ENCODE measurements at regions not wholly inside any gene's neighbourhood (a gene's known extent, or its start where the extent isn't known, plus 50 kb on each side); places are given as distances from the start of the nearest gene placed in this dataset.
A peak's percentile ranks its signal among the peaks of the same experiment; 100 is the strongest.

DNA sequence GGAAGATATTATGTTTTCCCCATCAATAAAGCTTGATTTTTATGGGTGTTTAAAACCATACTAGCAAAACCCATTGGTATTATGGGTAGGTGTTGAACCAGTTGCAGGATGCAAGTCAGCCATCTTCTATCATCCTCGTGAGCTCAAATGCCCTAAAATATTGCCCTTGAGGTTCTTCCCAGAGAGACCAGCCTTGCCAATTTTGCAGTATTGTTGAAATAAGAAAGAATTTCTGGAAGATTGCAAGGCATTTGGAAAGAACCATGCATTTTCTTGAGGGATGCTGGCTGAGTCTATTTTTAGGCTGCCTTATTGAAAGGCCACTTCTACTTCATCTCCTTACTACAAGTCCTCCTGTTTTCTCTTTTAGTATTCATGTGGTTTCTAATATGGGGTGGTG lies 60.9 kb upstream of the SOD3 start:
- WGBS (ENCODE audit: insufficient coverage, insufficient read length): no CpG with 5 or more reads among the region's 1 CpG
- no peak for DNase-seq (ENCODE audit: low read depth, low spot score)

DNA sequence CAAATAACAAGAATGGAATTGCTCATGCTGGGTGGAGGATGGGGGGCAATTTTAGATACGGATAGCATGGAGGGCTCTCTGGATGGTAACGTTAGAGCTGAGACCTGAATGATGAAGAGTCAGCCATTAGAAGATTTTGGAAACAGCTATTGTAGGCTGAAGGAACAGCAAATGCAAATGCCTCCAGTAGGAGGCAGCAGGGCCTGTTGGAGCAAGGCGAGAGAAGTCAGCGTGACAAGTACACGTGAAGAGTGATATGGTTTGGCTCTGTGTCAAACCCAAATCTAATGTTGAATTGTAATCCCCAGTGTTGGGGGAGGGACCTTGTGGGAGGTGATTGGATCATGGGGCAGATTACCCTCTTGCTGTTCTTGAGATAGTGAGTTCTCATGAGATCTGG lies 59.3 kb upstream of the SOD3 start:
- Histone ChIP-seq H3K9me3 (ENCODE audit: control insufficient read depth, insufficient read depth, low read length) (no peaks in the 10 kb centered on the region), H3K4me3 (ENCODE audit: low read length) (no peak overlapping the region), H3K27ac (ENCODE audit: low read length) (no peak overlapping the region), H3K4me1 (ENCODE audit: control insufficient read depth, insufficient read depth, low read length) (no peaks in the 10 kb centered on the region), H3K36me3 (ENCODE audit: control insufficient read depth, insufficient read depth, low read length) (no peaks in the 10 kb centered on the region), H3K27me3 (ENCODE audit: control insufficient read depth, insufficient read depth, low read length) (no peaks in the 10 kb centered on the region)
- no peak for DNase-seq (ENCODE audit: low read depth, low spot score)
- WGBS (ENCODE audit: insufficient coverage, insufficient read length): no CpG with 5 or more reads among the region's 5 CpGs

More for the DNA sequence above, 60.9 kb upstream of the SOD3 start:
- no peaks in the 10 kb centered on the region for H3K4me1 ChIP-seq (ENCODE audit: control insufficient read depth, insufficient read depth, low read length)
- H3K4me3 ChIP-seq (ENCODE audit: low read length): no peak overlapping the region
- no peaks in the 10 kb centered on the region for H3K9me3 ChIP-seq (ENCODE audit: control insufficient read depth, insufficient read depth, low read length)
- no peaks in the 10 kb centered on the region for H3K36me3 ChIP-seq (ENCODE audit: control insufficient read depth, insufficient read depth, low read length)
- no peaks in the 10 kb centered on the region for H3K27me3 ChIP-seq (ENCODE audit: control insufficient read depth, insufficient read depth, low read length)
- H3K27ac ChIP-seq (ENCODE audit: low read length): no peak overlapping the region

DNA sequence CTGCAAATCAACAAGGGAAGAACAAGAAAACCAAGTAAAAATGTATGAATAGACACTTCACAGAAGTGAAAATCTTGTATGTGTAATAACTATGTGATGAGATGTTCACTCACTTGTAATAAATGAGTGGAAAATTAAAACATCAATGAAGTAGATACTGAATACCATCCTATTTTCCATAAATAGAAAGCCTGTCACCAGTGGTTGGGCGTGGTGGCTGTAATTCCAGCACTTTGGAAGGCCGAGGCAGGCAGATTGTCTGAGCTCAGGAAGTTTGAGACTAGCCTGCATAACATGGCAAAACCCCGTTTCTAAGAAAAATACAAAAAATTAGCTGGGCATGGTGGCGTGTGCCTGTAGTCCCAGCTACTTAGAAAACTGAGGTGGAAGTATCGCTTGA lies 53.5 kb upstream of the SOD3 start:
- no peaks in the 10 kb centered on the region for H3K36me3 ChIP-seq (ENCODE audit: control insufficient read depth, insufficient read depth, low read length)
- H3K27me3 ChIP-seq (ENCODE audit: control insufficient read depth, insufficient read depth, low read length): no peaks in the 10 kb centered on the region
- no peak for DNase-seq (ENCODE audit: low read depth, low spot score)
- H3K9me3 ChIP-seq (ENCODE audit: control insufficient read depth, insufficient read depth, low read length): no peaks in the 10 kb centered on the region
- no CpG with 5 or more reads among the region's 5 CpGs for WGBS (ENCODE audit: insufficient coverage, insufficient read length)
- H3K4me1 ChIP-seq (ENCODE audit: control insufficient read depth, insufficient read depth, low read length): no peaks in the 10 kb centered on the region
- H3K27ac ChIP-seq (ENCODE audit: low read length): no peak overlapping the region
- no peak overlapping the region for H3K4me3 ChIP-seq (ENCODE audit: low read length)

DNA sequence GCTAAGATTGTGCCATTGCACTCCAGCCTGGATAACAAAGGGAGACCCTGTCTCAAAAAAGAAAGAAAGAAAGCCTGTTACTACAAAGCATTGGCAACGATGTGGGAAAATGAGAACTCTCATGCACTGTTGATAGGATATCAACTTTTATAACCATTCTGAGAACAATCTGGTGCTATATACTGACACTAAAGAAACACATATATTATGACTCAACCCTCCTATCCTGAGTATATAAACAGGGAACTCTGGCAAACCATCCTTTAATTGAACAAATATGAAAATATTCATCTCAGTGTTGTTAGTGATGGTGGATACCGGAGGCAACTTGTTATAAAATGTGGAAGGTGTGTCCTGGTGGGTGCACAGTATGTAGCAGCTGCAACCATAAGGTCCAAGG lies 53.0 kb upstream of the SOD3 start:
- H3K4me3 ChIP-seq (ENCODE audit: low read length): no peak overlapping the region
- DNase-seq (ENCODE audit: low read depth, low spot score): no peak
- no CpG with 5 or more reads among the region's 2 CpGs for WGBS (ENCODE audit: insufficient coverage, insufficient read length)
- no peaks in the 10 kb centered on the region for H3K9me3 ChIP-seq (ENCODE audit: control insufficient read depth, insufficient read depth, low read length)
- no peaks in the 10 kb centered on the region for H3K36me3 ChIP-seq (ENCODE audit: control insufficient read depth, insufficient read depth, low read length)
- H3K4me1 ChIP-seq (ENCODE audit: control insufficient read depth, insufficient read depth, low read length): no peaks in the 10 kb centered on the region
- H3K27me3 ChIP-seq (ENCODE audit: control insufficient read depth, insufficient read depth, low read length): no peaks in the 10 kb centered on the region
- H3K27ac ChIP-seq (ENCODE audit: low read length): no peak overlapping the region

DNA sequence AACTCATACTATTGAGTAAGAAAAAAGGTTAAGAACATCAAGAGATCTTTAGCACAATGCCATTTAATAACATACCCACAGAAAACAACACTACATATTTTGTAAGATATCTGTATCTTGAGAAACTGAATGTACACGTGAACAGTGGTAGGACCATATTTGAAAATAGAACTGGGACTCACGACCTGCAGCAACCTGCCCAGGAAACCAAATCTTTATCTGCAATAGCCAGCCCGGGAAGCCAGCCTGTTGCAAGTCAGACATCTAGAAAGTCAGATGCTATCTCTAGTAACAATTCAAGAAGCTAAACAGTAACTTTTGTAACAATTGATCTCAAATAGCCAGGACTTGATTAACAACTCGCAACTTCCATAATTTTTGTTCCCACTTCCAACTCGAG lies 52.6 kb upstream of the SOD3 start:
- Histone ChIP-seq H3K4me3 (ENCODE audit: low read length) (no peak overlapping the region), H3K36me3 (ENCODE audit: control insufficient read depth, insufficient read depth, low read length) (no peaks in the 10 kb centered on the region), H3K27me3 (ENCODE audit: control insufficient read depth, insufficient read depth, low read length) (no peaks in the 10 kb centered on the region), H3K4me1 (ENCODE audit: control insufficient read depth, insufficient read depth, low read length) (no peaks in the 10 kb centered on the region), H3K27ac (ENCODE audit: low read length) (no peak overlapping the region), H3K9me3 (ENCODE audit: control insufficient read depth, insufficient read depth, low read length) (no peaks in the 10 kb centered on the region)
- DNase-seq (ENCODE audit: low read depth, low spot score): no peak
- WGBS (ENCODE audit: insufficient coverage, insufficient read length): no CpG with 5 or more reads among the region's 5 CpGs

DNA sequence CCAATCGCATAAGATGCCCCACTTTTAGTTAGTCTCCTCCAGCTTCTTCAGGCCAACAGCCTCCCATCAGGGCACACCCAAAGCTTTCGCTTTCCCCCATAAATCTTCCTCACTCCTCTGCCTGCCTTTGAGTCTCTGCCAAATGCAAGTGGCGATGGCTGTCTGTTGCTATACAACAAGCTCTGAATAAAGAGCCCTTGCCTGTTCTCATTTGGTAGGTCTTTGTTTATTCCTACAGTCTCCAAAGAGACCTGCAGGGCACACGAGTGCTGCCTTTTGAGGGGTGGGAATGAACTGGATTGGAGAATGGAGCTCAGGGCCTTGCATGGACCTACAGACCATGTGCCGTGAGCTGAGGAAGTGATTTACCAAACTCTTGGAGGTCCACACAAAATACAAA lies 52.2 kb upstream of the SOD3 start:
- Histone ChIP-seq H3K4me3 (ENCODE audit: low read length) (no peak overlapping the region), H3K36me3 (ENCODE audit: control insufficient read depth, insufficient read depth, low read length) (no peaks in the 10 kb centered on the region), H3K27me3 (ENCODE audit: control insufficient read depth, insufficient read depth, low read length) (no peaks in the 10 kb centered on the region), H3K4me1 (ENCODE audit: control insufficient read depth, insufficient read depth, low read length) (no peaks in the 10 kb centered on the region), H3K9me3 (ENCODE audit: control insufficient read depth, insufficient read depth, low read length) (no peaks in the 10 kb centered on the region), H3K27ac (ENCODE audit: low read length) (no peak overlapping the region)
- no peak for DNase-seq (ENCODE audit: low read depth, low spot score)
- no CpG with 5 or more reads among the region's 5 CpGs for WGBS (ENCODE audit: insufficient coverage, insufficient read length)

DNA sequence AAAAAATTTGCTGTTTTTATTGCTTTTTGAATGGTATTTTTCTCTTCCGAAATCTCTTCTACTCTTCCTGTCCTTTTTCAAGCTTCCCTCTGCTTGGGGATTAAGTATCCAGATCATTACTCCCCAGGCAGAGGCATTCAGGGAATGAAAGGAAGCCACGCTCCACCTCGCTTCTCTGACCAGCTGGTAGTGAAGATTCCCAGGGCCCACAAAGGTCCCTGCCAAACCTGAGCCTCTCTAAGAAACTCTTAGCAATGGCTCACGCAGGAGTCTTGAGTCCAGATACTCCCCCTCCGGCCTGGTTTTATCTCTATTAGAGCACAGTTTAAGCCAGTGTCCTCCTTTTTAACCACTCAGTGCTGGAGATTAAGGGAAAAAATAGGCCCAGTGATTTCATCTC lies 51.4 kb upstream of the SOD3 start:
- Histone ChIP-seq H3K9me3 (ENCODE audit: control insufficient read depth, insufficient read depth, low read length) (no peaks in the 10 kb centered on the region), H3K36me3 (ENCODE audit: control insufficient read depth, insufficient read depth, low read length) (no peaks in the 10 kb centered on the region), H3K27me3 (ENCODE audit: control insufficient read depth, insufficient read depth, low read length) (no peaks in the 10 kb centered on the region), H3K4me1 (ENCODE audit: control insufficient read depth, insufficient read depth, low read length) (no peaks in the 10 kb centered on the region), H3K4me3 (ENCODE audit: low read length) (no peak overlapping the region), H3K27ac (ENCODE audit: low read length) (no peak overlapping the region)
- peak; percentile 39 for DNase-seq (ENCODE audit: low read depth, low spot score)
- no CpG with 5 or more reads among the region's 5 CpGs for WGBS (ENCODE audit: insufficient coverage, insufficient read length)

DNA sequence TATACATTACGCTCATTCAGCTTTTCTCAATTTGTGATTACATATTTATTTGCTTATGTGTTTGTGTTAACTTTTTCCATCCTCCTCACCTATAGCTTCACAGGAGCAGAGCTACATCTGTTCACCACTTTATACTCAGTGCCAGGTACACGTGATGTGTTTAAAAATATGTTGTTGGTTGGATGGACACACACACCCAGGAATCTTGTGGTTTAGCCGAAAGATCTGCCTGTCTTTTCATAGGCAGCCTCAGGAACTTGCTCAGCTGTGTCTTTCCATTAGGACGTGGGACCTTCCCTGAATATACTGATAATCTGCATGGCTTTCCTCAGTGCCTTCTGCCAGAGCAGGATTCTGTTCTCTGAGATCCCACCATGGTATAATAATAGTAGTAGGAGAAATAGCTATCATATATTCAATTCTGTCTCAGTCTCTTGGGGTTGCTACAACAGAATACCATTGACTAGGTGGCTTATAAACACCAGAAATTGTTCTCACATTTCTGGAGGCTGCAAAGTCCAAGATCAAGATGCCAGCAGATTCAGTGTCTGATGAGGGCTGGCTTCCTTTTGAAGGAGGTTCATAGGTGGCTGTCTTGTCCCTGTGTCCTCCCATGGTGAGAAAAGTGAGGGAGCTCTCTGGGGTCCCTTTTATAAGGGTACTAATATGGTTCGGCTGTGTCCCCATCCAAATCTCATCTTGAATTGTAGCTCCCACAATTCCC lies 50.0 kb upstream of the SOD3 start:
- H3K9me3 ChIP-seq (ENCODE audit: control insufficient read depth, insufficient read depth, low read length): no peaks in the 10 kb centered on the region
- no peak overlapping the region for H3K4me3 ChIP-seq (ENCODE audit: low read length)
- H3K27me3 ChIP-seq (ENCODE audit: control insufficient read depth, insufficient read depth, low read length): no peaks in the 10 kb centered on the region
- DNase-seq (ENCODE audit: low read depth, low spot score): no peak
- H3K36me3 ChIP-seq (ENCODE audit: control insufficient read depth, insufficient read depth, low read length): no peaks in the 10 kb centered on the region
- H3K27ac ChIP-seq (ENCODE audit: low read length): no peak overlapping the region
- H3K4me1 ChIP-seq (ENCODE audit: control insufficient read depth, insufficient read depth, low read length): no peaks in the 10 kb centered on the region; the same call in 1 of the 2 replicates
- no CpG with 5 or more reads among the region's 5 CpGs for WGBS (ENCODE audit: insufficient coverage, insufficient read length)

Data from iPS DF 6.9 (cell line).